Erythroblast (primary cell): ENCODE measurements at regions not wholly inside any gene's neighbourhood (a gene's known extent, or its start where the extent isn't known, plus 50 kb on each side); places are given as distances from the start of the nearest gene placed in this dataset.
"Not testable (repeated sequence)": the region's sequence is repeated elsewhere in the genome, so short reads cannot be mapped to it uniquely, and the experiment has no call there.

ENCODE experiments used
- GATA1 ChIP-seq: IDR thresholded peaks from 2 replicates; pipeline ENCODE4 v1.6.1; 2011; ENCODE audit warnings: low read depth, mild to moderate bottlenecking, control low read depth, low read length, moderate library complexity
- POLR2A ChIP-seq: IDR thresholded peaks from 2 replicates; pipeline ENCODE4 v1.6.1; 2011; ENCODE audit warnings: mild to moderate bottlenecking, low read length

- TF ChIP-seq POLR2A, GATA1: not testable (repeated sequence)
Observed at GRCh38 chr10:123254343-123254742, 100.1 kb downstream of the BUB3 start.
